Mucosa of descending colon (tissue), 3 donors: ENCODE measurements at regions not wholly inside any gene's neighbourhood (a gene's known extent, or its start where the extent isn't known, plus 50 kb on each side); places are given as distances from the start of the nearest gene placed in this dataset.

ENCODE experiments used
- ATAC-seq: fragments of 200-7000 bp; cut with Tn5 transposase; one replicate; pipeline ENCODE4 v1.9.1; 2020; ENCODE audit warnings: mild to moderate bottlenecking, moderate library complexity
- DNase-seq, 3 donors: peaks; one replicate each; pipeline ENCODE4 v3.0.0-alpha.2; 2020
- H3K36me3 ChIP-seq: fragments of 200-600 bp; one replicate; pipeline ENCODE4 v1.8.0; 2021; ENCODE audit warnings: low read depth, mild to moderate bottlenecking
- H3K4me1 ChIP-seq: fragments of 200-600 bp; one replicate; pipeline ENCODE4 v1.8.0; 2021; ENCODE audit warnings: low read depth, mild to moderate bottlenecking
- H3K4me3 ChIP-seq: fragments of 200-600 bp; one replicate; pipeline ENCODE4 v1.8.0; 2021; ENCODE audit warnings: mild to moderate bottlenecking
- H3K9me3 ChIP-seq: fragments of 200-600 bp; one replicate; pipeline ENCODE4 v1.8.0; 2021; ENCODE audit warnings: mild to moderate bottlenecking
- intact Hi-C, 2 donors: fragments of 100-400 bp; cut with DNase I in 1 of 2; cut with micrococcal nuclease in 1 of 2; formaldehyde crosslinking; loops; one replicate each; pipeline versions ENCODE4 v1.11.0 to v1.11.1; 2022; cut with DNase I, micrococcal nuclease
- TF ChIP-seq, protein P1 (sequence below): fragments of 200-600 bp; IDR thresholded peaks from one replicate; pipeline ENCODE4 v1.8.0; 2022; ENCODE audit warnings: antibody characterized with exemption, mild to moderate bottlenecking
- donor health status: DM: no; HTN: no; CAD: no; lungs with moderate emphysema.
- donor health status: DM: no; HTN: no; CAD: no.
- donor health status: DM: no; HTN: yes; CAD: no.

DNA sequence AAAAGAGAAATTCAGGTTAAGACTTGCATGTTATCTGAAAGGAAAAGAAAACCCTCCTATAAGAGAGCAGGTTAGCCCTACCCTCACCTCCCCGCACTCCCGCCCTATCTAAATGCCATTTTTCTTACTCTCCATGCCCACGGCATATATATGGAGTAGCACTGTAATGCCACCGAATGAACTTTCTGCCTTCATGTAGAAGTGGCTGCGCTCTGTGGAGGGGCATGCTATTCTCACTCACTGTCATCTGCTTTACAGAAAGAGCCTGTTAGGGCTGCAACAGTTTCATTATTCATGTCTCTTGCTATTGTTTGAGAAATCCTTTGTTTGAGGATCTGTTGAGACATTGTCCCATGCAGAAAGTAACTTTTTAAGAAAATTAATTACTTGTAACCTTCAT, 1190.6 kb downstream of the SORCS1 start:
- no peak for DNase-seq
- no peak for ATAC-seq
- H3K4me3 ChIP-seq = no peak overlapping the region
- no peaks in the 10 kb centered on the region for H3K36me3 ChIP-seq
- no peaks in the 10 kb centered on the region for H3K4me1 ChIP-seq
- intact Hi-C loops = no loop called here
- H3K9me3 ChIP-seq = no peaks in the 10 kb centered on the region
- TF ChIP-seq, protein P1, sequence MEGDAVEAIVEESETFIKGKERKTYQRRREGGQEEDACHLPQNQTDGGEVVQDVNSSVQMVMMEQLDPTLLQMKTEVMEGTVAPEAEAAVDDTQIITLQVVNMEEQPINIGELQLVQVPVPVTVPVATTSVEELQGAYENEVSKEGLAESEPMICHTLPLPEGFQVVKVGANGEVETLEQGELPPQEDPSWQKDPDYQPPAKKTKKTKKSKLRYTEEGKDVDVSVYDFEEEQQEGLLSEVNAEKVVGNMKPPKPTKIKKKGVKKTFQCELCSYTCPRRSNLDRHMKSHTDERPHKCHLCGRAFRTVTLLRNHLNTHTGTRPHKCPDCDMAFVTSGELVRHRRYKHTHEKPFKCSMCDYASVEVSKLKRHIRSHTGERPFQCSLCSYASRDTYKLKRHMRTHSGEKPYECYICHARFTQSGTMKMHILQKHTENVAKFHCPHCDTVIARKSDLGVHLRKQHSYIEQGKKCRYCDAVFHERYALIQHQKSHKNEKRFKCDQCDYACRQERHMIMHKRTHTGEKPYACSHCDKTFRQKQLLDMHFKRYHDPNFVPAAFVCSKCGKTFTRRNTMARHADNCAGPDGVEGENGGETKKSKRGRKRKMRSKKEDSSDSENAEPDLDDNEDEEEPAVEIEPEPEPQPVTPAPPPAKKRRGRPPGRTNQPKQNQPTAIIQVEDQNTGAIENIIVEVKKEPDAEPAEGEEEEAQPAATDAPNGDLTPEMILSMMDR = no peak

DNA sequence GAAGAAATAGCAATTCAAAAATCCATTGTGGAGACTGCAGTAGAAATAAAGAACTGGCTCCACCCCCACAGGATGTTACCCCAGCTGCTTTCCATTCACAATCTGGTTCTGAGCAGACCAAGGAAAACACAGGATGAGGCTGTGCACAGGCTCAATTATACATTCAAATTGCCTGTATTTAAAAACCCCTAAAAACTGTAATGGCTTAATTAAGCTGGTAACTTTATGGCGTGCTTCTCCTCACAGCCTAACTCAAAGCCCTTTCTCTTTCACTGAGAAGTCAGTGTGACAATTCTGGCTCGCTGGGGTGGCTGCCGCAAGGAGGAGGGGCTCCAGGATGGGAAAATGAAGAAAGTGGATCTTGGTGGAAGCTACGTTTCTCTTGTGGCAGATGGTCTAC, 1191.1 kb downstream of the SORCS1 start:
- TF ChIP-seq, protein P1 = no peak
- no peaks in the 10 kb centered on the region for H3K4me1 ChIP-seq
- DNase-seq = no peak

DNA sequence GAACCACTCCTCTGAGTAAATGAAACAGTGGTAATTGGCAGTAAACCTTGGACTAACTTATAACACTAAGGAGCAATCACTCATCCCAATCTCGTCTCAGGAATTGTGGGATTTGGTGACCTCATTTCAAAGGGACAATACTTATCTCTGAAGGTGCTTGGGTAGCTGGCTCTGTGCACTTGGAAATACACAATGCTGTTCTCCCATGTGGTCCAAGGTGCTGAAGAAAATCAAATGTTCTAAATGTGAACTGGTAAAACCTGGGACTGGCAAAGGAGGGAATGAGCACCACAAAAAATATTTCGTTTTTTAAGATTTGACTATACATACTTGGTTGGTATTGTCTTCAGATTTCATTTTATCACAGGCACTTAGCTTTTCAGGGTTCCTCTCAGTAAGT, 1193.0 kb downstream of the SORCS1 start:
- no peak for ATAC-seq
- no peak overlapping the region for H3K4me3 ChIP-seq
- intact Hi-C loops = no loop called here
- no peaks in the 10 kb centered on the region for H3K4me1 ChIP-seq
- no peak for DNase-seq
- no peaks in the 10 kb centered on the region for H3K9me3 ChIP-seq
- no peaks in the 10 kb centered on the region for H3K36me3 ChIP-seq
- TF ChIP-seq, protein P1 = no peak

More for the DNA sequence above, 1191.1 kb downstream of the SORCS1 start:
- ATAC-seq = no peak
- intact Hi-C loops = no loop called here
- Histone ChIP-seq H3K36me3 (no peaks in the 10 kb centered on the region), H3K9me3 (no peaks in the 10 kb centered on the region), H3K4me3 (no peak overlapping the region)

DNA sequence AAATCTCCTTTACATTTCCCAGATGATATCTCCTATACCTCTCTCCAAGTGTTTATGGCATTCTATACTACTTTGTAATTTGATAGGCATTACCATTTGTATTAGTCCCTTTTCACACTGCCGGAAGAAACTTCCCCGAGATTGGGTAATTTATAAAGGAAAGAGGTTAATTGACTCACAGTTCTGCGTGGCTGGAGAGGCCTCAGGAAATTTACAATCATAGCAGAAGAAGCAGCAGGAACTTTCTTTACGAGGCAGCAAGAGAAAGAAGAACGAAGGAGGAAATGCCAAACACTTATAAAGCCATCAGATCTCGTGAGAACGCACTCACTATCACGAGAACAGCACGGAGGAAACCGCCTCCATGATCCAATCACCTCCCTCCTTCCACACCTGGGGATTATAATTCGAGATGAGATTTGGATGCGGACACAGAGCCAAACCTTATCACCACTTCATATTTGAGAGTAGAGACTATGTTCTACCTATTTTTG, 1194.6 kb downstream of the SORCS1 start:
- ATAC-seq = no peak
- intact Hi-C loops = no loop called here

DNA sequence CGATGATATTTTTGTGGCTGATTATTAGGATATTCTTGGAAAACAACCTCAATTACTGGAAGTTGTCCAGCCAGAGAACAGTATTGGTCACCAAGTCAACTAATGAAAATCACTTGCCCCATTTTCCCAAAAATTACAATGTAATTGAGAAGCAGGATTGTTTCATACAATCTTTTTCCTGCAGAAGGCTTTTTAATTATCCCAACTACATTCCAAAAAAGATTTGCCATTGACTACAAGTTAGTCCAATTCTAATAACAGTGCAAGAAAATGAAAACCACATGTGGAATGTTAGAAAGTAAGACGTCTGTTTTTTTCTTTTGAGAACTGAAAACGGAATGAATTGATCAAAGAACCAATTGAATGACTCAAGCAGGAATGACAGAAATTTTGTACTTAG, 1195.8 kb downstream of the SORCS1 start:
- TF ChIP-seq, protein P1 = no peak
- Histone ChIP-seq H3K9me3 (no peaks in the 10 kb centered on the region), H3K4me3 (no peak overlapping the region), H3K4me1 (no peaks in the 10 kb centered on the region), H3K36me3 (no peaks in the 10 kb centered on the region)
- no peak for DNase-seq
- ATAC-seq = no peak
- intact Hi-C loops = no loop called here

More for the DNA sequence above, 1194.6 kb downstream of the SORCS1 start:
- H3K4me1 ChIP-seq = no peaks in the 10 kb centered on the region
- H3K4me3 ChIP-seq = no peak overlapping the region
- DNase-seq = no peak
- no peaks in the 10 kb centered on the region for H3K36me3 ChIP-seq
- no peaks in the 10 kb centered on the region for H3K9me3 ChIP-seq
- TF ChIP-seq, protein P1 = no peak

DNA sequence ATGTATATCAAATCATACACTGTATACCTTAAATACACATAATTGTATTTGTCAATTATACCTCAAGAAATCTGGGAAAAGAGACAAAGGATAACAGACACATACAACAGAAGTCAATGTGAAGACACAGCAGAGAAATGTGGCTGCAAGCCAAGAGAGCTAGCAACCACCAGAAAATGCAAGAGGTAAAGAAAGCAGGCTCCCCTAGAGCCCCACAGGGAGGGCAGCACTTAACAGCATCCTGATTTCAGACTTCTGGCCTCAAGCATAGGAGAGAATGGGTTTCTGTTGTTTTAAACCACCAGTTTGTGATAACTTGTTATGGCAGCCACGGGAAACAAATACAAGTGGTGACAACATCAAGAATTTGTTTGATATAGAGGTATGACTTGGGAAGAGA, 1197.2 kb downstream of the SORCS1 start:
- TF ChIP-seq, protein P1 = no peak
- DNase-seq (no peak), ATAC-seq (no peak)
- Histone ChIP-seq H3K4me3 (no peak overlapping the region), H3K4me1 (no peaks in the 10 kb centered on the region), H3K36me3 (no peaks in the 10 kb centered on the region), H3K9me3 (no peaks in the 10 kb centered on the region)
- intact Hi-C loops = no loop called here
